Limb (tissue), 2 donors: ENCODE measurements at regions not wholly inside any gene's neighbourhood (a gene's known extent, or its start where the extent isn't known, plus 50 kb on each side); places are given as distances from the start of the nearest gene placed in this dataset.

Experiments
- DNase-seq, 2 donors: peaks; one replicate each; pipeline ENCODE4 v3.0.0-alpha.2; 2016; ENCODE audit errors: extremely low spot score in 2 of 2

DNA sequence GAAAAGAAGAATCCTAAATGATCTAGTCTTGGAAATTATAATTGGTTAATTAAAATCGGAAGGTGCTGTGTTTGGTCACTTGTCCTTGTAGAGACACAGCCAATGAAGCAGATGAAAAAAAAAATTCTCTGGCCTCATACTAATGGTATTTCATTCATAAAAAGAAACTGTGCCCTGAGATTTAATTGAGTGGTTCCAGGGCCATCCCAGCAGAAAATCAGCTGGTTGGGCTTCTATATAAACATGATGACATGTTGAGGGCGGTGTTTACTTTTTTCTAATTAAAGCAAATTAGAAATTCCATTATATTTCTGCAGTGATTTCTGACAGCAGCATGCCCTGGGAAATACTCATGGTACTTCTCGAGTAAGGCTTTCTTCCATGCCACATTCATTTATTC, 191.9 kb upstream of the KCNJ16 start:
- no peak for DNase-seq

DNA sequence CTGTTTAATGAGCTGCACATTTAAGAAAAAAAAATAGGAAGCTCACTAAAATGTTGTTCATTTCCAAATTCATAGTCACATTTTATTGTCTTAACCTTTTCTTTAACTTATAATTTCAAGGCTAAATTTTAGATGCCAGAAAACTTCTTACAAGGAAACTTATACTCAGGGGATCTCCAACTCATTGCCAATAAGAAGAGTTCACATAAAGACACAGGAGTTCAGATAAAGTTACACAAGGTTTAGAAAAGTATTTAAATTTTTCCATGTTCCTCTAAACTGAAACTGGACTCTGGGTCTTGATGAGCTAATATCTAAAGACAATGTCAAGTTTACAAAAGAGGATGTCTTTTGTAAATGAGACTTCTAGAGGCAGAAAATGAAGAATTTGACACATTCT, 190.7 kb upstream of the KCNJ16 start:
- no peak for DNase-seq

DNA sequence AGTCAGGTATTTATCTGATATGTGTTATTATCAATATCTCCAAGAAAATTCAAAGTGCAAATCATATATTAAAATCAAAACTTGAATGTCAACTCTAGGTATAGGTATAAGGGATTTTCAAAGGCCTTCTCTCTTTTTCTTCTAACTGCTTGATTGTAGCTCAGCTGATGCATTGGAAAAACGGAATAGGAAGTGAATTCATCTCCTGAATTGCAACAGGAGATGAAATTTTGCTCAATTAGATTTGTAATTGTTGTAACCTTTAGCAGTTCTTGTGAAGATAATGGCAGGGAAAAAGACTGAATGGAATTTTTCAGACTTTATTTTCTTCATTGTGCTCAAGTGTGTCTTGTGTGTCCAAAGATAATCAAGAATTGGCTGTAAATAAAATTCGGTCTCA, 190.2 kb upstream of the KCNJ16 start:
- no peak for DNase-seq

DNA sequence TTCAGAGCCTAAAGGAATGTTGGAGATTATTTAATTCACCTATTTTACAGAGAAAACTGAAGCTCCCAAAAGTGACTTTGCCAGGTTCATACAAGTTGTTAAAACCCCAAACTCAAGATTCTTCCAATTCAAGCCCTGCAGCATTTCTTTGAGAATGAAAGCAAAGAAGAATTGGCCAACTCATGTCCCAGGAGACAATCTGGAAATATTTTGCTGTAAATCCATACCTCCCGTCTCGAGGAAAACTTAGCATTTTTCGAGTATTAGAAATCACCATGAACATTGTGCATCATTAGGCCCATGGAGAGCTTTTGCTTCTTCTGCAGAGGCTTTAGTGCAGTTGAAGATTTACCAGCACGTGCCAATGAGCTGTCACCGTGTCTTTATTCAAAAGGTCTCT, 176.4 kb upstream of the KCNJ16 start:
- no peak for DNase-seq

DNA sequence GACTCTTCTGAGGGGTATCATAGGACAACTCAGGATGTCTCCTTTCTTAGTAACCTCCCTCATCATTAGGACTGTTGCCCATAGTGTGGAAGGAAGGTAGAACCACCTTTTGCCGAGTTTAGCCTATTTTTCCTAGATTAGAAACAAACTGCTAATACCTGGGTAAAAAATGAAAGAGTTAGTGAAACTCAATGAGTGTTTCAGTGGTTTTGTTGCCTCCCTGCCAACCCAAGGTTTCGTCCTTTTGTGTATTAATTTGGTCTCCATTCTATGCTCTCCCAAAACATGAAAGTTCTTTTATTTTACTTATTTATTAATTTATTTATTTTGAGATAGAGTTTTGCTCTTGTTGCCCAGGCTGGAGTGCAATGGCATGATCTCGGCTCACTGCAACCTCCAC, 174.9 kb upstream of the KCNJ16 start:
- no peak for DNase-seq

DNA sequence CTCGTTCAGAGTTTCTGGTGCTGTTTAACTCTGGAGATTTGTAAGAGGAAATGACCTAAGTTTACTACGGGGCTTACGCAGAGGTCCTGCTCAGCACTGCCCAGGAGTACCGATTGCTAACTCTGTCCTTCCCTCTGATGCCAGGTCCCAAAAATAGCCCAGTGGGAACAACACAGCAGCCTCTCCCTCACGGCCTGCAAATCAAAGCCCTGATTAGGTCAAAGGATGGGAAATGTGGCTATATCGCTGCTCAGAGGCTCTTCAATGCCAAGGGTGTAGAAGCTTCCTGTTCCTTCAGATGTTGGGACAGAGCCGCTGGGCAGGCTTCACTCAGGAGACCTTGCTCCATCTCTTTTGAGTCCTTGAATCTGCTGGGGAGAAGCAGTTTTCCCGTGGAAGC, 174.2 kb upstream of the KCNJ16 start:
- DNase-seq: no peak

DNA sequence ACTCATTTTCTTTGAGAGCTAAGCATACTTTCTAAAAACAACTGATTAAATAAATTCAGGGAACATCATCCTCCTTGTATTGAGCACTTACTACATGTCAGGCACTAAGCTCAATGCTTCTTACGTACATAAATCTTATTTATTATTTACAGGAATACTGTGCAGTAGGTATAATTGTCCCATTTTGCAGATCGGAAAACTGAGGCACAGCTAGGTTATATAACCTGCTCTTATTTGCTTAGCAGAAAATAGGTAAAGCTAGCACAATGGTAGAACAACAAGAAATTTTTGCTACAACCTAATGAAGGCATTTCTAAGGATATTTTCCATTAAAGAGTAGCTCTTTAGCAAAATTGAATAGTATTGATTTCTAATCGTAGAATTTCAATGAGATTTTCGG, 168.7 kb upstream of the KCNJ16 start:
- DNase-seq: no peak

DNA sequence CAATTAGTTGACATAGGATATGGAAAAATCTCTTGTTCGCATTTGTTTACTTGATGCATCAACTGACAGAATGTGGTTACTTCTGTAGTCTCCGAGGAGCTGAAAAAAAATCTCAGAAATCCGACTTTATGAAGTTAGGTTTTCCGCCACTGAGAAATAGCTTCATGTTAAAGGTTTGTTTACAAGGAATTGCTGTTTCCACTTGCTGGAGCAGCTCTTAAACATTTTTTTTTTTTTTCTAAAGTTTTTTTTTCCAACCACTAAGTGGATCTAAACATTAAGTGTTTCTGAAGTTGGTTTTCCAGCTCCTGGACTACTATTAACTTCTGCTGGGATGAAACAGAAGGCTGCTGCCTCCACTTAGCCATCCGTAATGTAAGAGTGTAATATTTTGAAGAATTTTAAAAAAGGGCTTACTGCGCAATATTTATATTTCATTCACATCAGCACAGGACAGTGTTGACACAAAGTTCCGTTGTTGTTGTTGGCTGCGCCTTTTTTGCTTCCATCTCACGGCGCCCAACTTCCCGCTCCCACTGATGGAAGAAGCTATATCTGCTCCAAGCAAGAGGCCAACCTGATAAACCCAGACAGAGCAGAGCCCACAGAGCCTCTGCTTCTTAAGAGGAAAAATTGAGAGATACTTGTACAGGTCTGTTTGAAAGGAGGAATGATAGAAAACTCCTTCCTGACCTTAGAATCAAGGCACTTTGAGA, 167.7 kb upstream of the KCNJ16 start:
- no peak for DNase-seq

DNA sequence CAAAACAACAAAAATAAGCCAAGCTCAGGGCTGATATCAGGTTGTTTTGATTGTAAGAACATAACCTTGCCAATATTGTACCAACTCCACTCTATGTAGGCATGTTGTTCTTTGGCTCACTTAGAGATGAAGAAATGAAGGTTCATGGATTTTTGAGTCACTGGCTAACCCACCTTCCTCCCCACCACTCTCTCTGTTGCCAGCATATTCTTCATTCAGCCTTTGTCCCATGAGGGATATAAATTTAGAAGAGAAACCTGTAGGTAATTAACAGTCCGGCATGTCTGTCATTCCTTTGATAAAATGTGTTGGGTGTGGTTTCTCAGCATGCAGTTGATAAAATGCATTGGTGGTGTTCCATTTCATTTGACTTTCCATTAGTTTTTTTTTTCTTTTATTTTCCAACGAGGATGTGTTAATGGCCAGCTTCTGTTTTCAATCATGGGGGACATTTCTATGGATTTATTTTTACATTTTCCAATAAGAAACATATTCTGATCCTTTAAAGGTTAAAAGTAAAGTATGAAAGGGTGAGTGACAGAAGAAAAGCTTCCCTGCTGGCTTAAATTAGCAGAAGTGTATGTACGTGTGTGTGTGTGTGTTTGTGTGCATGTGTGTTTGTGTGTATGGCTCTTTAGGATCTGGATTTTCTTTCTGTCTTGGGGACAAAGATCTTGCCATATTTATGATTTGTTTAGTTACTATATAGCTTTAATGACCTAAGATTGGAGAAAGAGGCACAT, 166.2 kb upstream of the KCNJ16 start:
- DNase-seq: no peak

DNA sequence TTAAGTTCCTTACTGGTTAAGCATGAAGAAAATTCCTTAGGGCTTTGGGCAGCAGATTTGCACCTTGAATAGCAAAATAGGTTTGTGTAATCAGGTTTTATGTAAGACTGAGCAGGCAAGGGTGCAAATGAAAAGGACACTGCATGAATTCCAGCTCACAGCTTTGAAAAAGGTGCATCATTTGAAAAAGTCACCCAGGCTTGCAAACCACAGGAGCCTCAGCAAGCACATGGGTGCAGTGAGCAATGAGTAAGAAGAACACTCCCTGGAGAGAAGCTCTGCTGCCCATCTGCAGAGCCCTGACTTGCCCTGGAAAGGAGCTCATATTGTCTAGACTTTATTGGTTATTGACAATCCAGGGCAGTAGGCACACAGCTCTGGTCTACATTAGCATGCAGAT, 165.6 kb upstream of the KCNJ16 start:
- DNase-seq: no peak

DNA sequence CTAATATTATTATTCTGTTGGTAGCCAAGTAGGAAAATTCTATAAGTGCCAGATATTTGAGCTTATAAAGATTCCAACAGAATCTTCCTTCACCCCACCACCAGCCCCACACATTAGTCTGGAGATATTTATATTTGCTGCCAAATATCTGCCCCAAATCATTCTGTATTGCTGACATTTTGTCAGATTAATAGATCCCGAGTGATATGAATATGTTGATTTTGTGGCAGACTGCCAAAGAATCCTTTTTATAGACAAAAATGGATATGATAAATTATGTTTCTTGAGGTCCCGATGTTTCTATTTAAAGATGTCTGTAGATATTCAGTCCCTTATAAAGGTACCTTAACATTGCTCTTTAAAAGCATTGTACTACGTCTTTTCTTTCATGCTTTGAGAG, 162.2 kb upstream of the KCNJ16 start:
- no peak for DNase-seq

DNA sequence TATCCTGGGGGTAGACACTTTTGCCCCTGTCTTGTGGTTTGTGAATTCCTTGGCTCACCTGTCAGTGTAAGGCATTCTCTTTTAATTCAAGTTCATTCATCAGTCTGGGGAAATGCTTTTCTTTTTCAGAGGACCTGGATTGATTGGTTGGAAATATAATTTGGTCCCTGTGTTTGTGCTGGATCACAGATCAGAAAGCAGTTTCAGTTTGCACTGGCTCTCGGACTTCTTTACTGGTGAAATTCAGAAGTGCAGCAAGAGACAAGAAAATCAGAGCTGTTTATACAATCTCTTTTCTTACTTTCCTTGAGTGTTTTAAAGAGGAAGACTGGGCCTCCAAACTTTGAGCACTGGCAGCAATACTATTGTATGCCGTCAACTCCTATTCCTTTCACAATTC, 161.8 kb upstream of the KCNJ16 start:
- DNase-seq: no peak

DNA sequence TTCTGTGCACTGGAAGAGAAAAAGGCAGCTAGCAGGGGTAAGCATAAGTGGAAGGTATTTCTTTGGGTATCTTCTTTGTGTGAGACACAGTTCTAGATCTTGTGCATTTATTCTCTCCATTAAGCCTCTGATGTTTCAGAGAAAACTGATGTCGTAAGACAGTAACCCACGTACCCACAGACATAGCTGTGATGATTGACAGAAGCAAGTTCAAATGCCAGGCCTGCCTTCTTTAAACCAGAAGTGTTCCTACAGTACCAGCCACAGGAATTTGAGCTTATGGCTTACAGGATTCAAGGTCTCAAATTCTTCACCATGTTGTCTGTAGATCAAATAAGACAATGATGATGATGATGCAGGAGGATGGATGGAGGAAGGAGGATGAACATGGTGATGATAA, 161.4 kb upstream of the KCNJ16 start:
- no peak for DNase-seq

DNA sequence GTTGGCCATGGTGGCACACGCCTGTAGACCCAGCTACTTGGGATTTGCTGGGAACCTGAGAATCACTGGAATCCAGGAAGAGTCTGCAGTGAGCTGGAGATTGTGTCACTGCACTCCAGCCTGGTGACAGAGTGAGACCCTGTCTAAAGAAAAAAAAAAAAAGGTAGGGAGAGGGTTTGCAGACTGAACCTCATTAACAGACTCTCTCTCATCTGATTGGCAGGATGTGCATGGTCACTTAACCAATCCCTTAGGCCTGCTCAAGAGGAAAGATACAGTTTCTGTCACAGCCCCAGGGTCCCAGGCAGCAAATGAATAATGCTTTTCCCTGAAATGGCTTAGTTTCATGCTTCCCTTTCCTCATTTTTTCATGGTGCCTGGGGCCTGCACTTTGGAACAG, 160.5 kb upstream of the KCNJ16 start:
- no peak for DNase-seq

DNA sequence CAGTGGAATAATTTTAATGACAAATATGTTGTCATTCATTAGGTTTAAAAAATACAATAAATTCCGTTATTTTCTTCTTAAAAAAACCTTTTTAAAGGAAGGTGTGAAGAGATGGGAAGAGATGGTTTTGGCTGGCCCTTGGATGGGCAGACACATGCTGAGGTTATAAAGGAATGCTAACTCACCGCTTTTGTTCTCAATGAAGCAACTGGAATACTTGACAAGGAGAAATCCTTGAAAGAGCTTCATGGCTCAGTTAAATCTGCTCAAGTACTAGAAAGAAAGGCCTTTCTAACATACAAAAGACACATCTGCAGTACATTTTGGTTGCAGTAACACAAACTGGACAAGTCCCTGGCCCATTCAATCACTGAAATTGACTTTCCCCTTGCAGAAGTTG, 158.3 kb upstream of the KCNJ16 start:
- no peak for DNase-seq

DNA sequence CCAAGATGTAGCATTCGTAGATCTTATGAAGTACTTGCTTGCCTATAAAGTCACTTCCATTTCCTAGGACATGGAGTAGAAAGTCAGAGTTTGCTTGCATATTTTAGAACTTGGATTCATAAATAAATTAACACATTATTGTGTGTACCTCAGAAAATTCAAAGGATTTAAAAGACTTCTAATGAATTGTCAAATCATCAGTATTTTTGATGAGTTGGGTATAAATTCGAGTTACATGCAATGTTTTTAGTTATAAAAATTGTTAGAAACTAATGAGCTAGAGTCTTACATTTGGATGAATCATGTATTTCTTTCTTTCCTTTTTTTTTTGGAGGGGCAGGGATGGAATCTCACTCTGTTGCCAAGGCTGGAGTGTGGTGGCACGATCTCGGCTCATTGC, 156.9 kb upstream of the KCNJ16 start:
- no peak for DNase-seq

DNA sequence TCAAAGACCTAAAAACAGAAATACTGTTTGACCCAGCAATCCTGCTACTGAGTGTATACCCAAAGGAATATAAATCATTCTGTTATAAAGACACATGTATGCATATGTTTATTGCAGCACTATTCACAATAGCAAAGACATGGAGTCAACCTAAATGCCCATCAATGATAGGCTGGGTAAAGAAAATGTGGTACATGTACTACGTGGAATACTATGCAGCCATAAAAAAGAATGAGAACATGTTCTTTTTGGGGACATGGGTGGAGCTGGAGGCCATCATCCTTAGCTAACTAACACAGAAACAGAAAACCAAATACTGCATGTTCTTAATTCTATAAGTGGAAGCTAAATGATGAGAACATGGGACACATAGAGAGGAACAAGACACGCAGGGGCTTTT, 155.2 kb upstream of the KCNJ16 start:
- DNase-seq: no peak

DNA sequence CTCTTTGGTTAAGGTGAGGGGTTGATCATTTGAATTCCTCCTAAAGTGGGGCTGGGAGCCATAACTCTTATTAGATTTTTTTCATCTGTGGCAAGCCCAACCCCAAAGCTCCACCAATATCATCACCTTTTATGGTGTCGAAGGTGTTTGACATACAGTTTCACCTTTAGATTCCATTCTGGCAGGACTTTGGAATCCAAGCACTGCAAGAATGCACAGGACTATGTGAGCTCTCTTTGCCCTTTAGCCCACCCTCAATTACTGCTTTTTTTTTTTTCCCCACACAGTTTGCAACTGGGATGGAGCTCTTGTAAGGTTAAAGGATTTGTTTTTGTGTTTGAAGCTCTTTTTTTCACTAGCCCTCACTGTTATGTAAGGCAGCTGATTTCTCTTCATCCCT, 154.0 kb upstream of the KCNJ16 start:
- no peak for DNase-seq

DNA sequence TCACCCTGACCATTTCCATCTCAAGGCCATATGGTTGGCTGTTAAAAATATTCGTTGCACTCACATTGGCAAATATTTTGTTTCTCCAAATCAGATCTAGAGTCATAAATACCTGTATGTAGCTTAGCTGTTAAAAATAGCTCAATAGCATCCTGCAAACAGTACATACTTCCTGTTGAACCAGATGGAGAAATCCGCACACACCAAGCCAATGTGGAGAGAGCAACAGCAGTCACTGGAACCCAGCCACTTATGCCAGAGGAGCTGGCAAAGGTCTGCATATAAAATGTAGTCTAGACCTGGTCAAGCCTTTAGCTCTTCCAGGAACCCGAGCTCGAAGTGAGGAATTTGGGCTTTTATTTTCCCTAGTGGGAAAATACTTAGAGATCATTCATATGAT, 146.4 kb upstream of the KCNJ16 start:
- peak in 1 of 2 donors; percentile 4 for DNase-seq

DNA sequence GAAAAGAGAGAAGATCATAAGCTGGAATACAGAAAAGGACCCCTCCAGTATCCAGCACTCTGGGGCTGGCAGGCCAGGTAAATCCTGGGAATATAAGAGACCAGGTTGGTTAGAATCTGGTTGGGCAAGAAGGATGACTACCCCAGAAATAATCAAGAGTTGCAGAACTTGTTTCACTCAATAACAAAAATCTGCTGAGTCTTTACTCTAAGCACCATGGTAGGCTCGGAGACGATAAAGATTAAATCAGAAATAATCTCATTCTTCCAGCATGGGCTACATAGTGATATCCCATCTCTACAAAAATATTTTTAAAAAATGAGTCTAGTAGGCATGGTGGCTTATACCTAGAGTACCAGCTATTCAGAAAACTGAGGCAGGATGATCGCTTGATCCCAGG, 138.0 kb upstream of the KCNJ16 start:
- no peak for DNase-seq

DNA sequence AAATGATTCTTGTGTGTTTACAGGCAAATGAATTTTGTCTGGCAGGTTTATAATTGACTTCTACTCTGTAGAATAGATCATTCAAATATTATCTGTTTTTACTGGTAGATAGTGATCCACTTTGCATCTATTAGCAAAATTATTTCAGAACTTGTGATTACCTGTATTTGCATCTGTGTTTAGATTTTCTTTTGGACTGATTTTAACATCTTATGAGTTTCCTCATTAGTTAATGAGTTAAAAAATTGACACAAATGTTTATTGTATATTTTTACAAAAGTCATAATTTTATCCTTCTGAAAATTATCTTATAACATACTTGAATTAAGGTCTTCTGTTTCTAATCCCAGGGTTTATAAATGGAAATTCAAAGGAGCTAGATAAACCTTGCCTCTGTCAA, 132.0 kb upstream of the KCNJ16 start:
- DNase-seq: no peak

DNA sequence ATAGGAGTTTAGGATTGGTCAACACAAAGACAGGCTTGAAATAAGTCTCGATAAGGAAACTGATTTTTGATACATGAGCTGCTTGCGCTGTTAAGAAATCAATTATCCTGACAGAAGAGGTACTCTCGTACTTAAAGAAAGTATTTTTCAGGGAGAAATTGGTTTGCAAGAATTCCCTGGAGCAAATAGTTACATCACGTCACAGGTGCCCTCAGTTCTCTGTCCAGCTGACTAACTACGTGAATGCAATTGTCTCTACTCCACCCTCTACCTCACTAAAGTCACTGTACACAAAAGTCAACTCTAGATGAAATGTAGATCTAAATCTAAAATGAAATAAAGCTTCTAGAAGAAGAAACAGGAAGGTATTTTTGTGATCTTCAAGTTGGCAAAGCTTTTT, 130.6 kb upstream of the KCNJ16 start:
- no peak for DNase-seq

DNA sequence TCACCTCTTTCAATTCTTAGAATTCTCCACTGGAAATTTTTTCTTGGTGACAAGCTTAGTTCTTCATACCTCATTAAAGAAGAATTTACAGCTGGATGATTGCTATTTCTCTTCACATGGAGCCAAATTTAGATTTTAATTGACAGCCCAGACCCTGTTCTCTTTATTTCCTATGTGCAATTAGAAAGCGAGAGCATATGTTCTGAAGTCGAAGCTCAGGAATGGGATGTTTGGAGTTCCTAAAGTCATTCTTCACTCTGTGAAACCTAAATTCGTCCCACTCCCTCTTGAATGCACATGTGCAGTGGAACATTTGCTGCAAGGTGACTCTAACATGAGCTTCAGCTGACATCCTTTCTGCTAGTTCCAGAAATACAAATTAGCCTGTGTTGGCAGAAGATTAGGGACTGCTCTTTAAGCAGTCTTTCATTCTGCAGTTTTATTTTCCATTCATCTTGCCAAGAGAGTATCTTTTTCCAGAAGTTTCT, 129.3 kb upstream of the KCNJ16 start:
- peak in 1 of 2 donors; percentile 89 for DNase-seq
